Sigmoid colon (tissue), 4 donors: ENCODE measurements at regions not wholly inside any gene's neighbourhood (a gene's known extent, or its start where the extent isn't known, plus 50 kb on each side); places are given as distances from the start of the nearest gene placed in this dataset.

Experiments used
- CTCF ChIP-seq, 4 experiments: fragments of 450-650 bp in 3 of 4; fragments of 200-600 bp in 1 of 4; IDR thresholded peaks; one replicate each; pipeline ENCODE4 v1.5.1; 2016 to 2019; ENCODE audit warnings: antibody characterized with exemption in 4 of 4, mild to moderate bottlenecking in 3 of 4, moderate library complexity in 2 of 4
- EP300 ChIP-seq, 4 donors: sonication (generic); formaldehyde crosslinking; IDR thresholded peaks; one replicate each; pipeline ENCODE4 v1.6.1; 2017; ENCODE audit warnings: antibody characterized with exemption in 4 of 4
- POLR2A ChIP-seq, 2 donors: fragments of 450-650 bp; IDR thresholded peaks; one replicate each; pipeline ENCODE4 v1.6.1; 2016; ENCODE audit warnings: antibody characterized with exemption in 2 of 2, mild to moderate bottlenecking in 2 of 2, moderate library complexity in 2 of 2

GRCh38 chr12:95605087-95605486 is 53.8 kb upstream of the USP44 start:
- no peak for TF ChIP-seq CTCF (IDR thresholded peaks at IDR 0.05)
- no peak for TF ChIP-seq POLR2A (IDR thresholded peaks at IDR 0.05)
- no peak for TF ChIP-seq EP300 (IDR thresholded peaks at IDR 0.05)
